HT-29 (cell line): ENCODE measurements at regions not wholly inside any gene's neighbourhood (a gene's known extent, or its start where the extent isn't known, plus 50 kb on each side); places are given as distances from the start of the nearest gene placed in this dataset.
"Not testable (repeated sequence)": the region's sequence is repeated elsewhere in the genome, so short reads cannot be mapped to it uniquely, and the experiment has no call there.

Experiments used
- DNase-seq: peaks from one replicate; pipeline ENCODE4 v3.0.0-alpha.2; 2015; ENCODE audit warnings: low spot score

GRCh38 chr14:22105006-22105623 is 431.5 kb upstream of the OR4E1 start:
- no peak for DNase-seq

- not testable (repeated sequence) for DNase-seq
Measured at GRCh38 chr14:22100764-22101120, 427.1 kb upstream of the OR4E1 start.

- peak; percentile 67 for DNase-seq
Measured at GRCh38 chr14:22099942-22100763, 426.5 kb upstream of the OR4E1 start.

- DNase-seq: no peak
Measured at GRCh38 chr14:22098435-22098834, 424.8 kb upstream of the OR4E1 start.

GRCh38 chr14:22097586-22098292 is 424.1 kb upstream of the OR4E1 start:
- no peak for DNase-seq

- DNase-seq: no peak
Measured at GRCh38 chr14:22097072-22097471, 423.5 kb upstream of the OR4E1 start.

GRCh38 chr14:22096514-22096895 is 422.9 kb upstream of the OR4E1 start:
- DNase-seq: no peak

- DNase-seq: no peak
Measured at GRCh38 chr14:22095860-22096513, 422.4 kb upstream of the OR4E1 start.

- no peak for DNase-seq
Measured at GRCh38 chr14:22089940-22090339, 416.3 kb upstream of the OR4E1 start.

GRCh38 chr14:22088614-22089342 is 415.2 kb upstream of the OR4E1 start:
- DNase-seq: no peak

GRCh38 chr14:22086131-22086530 is 412.5 kb upstream of the OR4E1 start:
- no peak for DNase-seq

GRCh38 chr14:22084393-22085281 is 411.0 kb upstream of the OR4E1 start:
- peak; percentile 62 for DNase-seq

- DNase-seq: no peak
Measured at GRCh38 chr14:22081337-22081736, 407.7 kb upstream of the OR4E1 start.

- no peak for DNase-seq
Measured at GRCh38 chr14:22079766-22080165, 406.1 kb upstream of the OR4E1 start.

- no peak for DNase-seq
Measured at GRCh38 chr14:22073801-22074200, 400.2 kb upstream of the OR4E1 start.

GRCh38 chr14:22071006-22071405 is 397.4 kb upstream of the OR4E1 start:
- no peak for DNase-seq

- no peak for DNase-seq
Measured at GRCh38 chr14:22070119-22070982, 396.7 kb upstream of the OR4E1 start.

- no peak for DNase-seq
Measured at GRCh38 chr14:22065347-22065746, 391.7 kb upstream of the OR4E1 start.

- no peak for DNase-seq
Measured at GRCh38 chr14:22059201-22059600, 385.6 kb upstream of the OR4E1 start.
